ENCODE measurements at regions not wholly inside any gene's neighbourhood (a gene's known extent, or its start where the extent isn't known, plus 50 kb on each side); places are given as distances from the start of the nearest gene placed in this dataset.
"Not testable (repeated sequence)": the region's sequence is repeated elsewhere in the genome, so short reads cannot be mapped to it uniquely, and the experiment has no call there.

GRCh38 chr6:82576284-82576683 is 212.7 kb downstream of the TPBG start:
- DNase-seq (ENCODE audit: low spot score): no peak

- no peak for DNase-seq (ENCODE audit: low spot score)
Measured at GRCh38 chr6:82584194-82584695, 220.6 kb downstream of the TPBG start.

GRCh38 chr6:82584856-82585255 is 221.2 kb downstream of the TPBG start:
- no peak for DNase-seq (ENCODE audit: low spot score)

- no peak for DNase-seq (ENCODE audit: low spot score)
Measured at GRCh38 chr6:82588020-82588419, 224.4 kb downstream of the TPBG start.

GRCh38 chr6:82588859-82589412 is 225.3 kb downstream of the TPBG start:
- no peak for DNase-seq (ENCODE audit: low spot score)

GRCh38 chr6:82589509-82590206 is 226.0 kb downstream of the TPBG start:
- DNase-seq (ENCODE audit: low spot score): no peak

- no peak for DNase-seq (ENCODE audit: low spot score)
Measured at GRCh38 chr6:82597201-82597600, 233.6 kb downstream of the TPBG start.

- DNase-seq (ENCODE audit: low spot score): no peak
Measured at GRCh38 chr6:82602776-82603175, 239.2 kb downstream of the TPBG start.

GRCh38 chr6:82603871-82604270 is 240.3 kb downstream of the TPBG start:
- no peak for DNase-seq (ENCODE audit: low spot score)

- no peak for DNase-seq (ENCODE audit: low spot score)
Measured at GRCh38 chr6:82607998-82608725, 244.5 kb downstream of the TPBG start.

- DNase-seq (ENCODE audit: low spot score): no peak
Measured at GRCh38 chr6:82608781-82609180, 245.2 kb downstream of the TPBG start.

- DNase-seq (ENCODE audit: low spot score): no peak
Measured at GRCh38 chr6:82611751-82612150, 248.1 kb downstream of the TPBG start.

- no peak for DNase-seq (ENCODE audit: low spot score)
Measured at GRCh38 chr6:82612475-82613039, 248.9 kb downstream of the TPBG start.

- no peak for DNase-seq (ENCODE audit: low spot score)
Measured at GRCh38 chr6:82614518-82614917, 250.9 kb downstream of the TPBG start.

GRCh38 chr6:82616386-82617028 is 252.9 kb downstream of the TPBG start:
- no peak for DNase-seq (ENCODE audit: low spot score)

GRCh38 chr6:82617648-82618047 is 254.0 kb downstream of the TPBG start:
- no peak for DNase-seq (ENCODE audit: low spot score)

- DNase-seq (ENCODE audit: low spot score): no peak
Measured at GRCh38 chr6:82619573-82619972, 256.0 kb downstream of the TPBG start.

- no peak for DNase-seq (ENCODE audit: low spot score)
Measured at GRCh38 chr6:82622461-82622860, 258.8 kb downstream of the TPBG start.

GRCh38 chr6:82624251-82624650 is 260.6 kb downstream of the TPBG start:
- no peak for DNase-seq (ENCODE audit: low spot score)

GRCh38 chr6:82626946-82627345 is 263.3 kb downstream of the TPBG start:
- not testable (repeated sequence) for DNase-seq (ENCODE audit: low spot score)

GRCh38 chr6:82629921-82630320 is 266.3 kb downstream of the TPBG start:
- DNase-seq (ENCODE audit: low spot score): no peak

GRCh38 chr6:82641677-82642076 is 278.1 kb downstream of the TPBG start:
- no peak for DNase-seq (ENCODE audit: low spot score)

Measured in mesenteric fat pad (tissue), 1 donor.